AG10803 (cell line): ENCODE measurements at regions not wholly inside any gene's neighbourhood (a gene's known extent, or its start where the extent isn't known, plus 50 kb on each side); places are given as distances from the start of the nearest gene placed in this dataset.

ENCODE experiments used
- DNase-seq: peaks from one replicate; pipeline ENCODE4 v3.0.0; 2010; ENCODE audit warnings: low read depth
- H3K4me3 ChIP-seq: 2 replicates; pipeline ENCODE4 v1.5.1; 2011; ENCODE audit warnings: mild to moderate bottlenecking, low read length, control low read depth
- TF ChIP-seq, protein P1 (sequence below): conservative IDR thresholded peaks from 2 replicates; pipeline ENCODE4 v1.5.1; 2011; ENCODE audit warnings: mild to moderate bottlenecking, low read length, control low read depth, inconsistent platforms

DNA sequence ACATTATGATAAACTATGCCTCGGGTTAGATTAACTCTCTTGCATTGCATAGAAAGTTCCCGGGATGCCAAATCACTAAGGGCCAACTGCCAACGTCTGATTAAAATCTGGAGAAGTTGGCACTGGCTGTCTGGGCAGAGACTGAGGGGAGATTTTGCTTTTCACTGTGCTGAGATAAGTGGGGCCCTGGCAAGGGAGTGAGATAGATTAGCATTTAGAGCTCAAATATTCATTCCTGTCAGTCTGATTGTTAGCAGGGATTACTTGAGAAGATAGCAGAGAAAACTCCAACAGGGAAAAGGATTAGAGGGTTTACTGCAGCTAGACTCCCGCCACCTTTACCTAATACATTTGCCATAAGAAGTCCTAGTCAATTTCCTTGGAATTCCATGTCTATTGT lies 714.1 kb upstream of the CHRM3 start:
- no peak for DNase-seq
- no peak overlapping the region for H3K4me3 ChIP-seq
- TF ChIP-seq, protein P1, sequence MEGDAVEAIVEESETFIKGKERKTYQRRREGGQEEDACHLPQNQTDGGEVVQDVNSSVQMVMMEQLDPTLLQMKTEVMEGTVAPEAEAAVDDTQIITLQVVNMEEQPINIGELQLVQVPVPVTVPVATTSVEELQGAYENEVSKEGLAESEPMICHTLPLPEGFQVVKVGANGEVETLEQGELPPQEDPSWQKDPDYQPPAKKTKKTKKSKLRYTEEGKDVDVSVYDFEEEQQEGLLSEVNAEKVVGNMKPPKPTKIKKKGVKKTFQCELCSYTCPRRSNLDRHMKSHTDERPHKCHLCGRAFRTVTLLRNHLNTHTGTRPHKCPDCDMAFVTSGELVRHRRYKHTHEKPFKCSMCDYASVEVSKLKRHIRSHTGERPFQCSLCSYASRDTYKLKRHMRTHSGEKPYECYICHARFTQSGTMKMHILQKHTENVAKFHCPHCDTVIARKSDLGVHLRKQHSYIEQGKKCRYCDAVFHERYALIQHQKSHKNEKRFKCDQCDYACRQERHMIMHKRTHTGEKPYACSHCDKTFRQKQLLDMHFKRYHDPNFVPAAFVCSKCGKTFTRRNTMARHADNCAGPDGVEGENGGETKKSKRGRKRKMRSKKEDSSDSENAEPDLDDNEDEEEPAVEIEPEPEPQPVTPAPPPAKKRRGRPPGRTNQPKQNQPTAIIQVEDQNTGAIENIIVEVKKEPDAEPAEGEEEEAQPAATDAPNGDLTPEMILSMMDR = no peak

DNA sequence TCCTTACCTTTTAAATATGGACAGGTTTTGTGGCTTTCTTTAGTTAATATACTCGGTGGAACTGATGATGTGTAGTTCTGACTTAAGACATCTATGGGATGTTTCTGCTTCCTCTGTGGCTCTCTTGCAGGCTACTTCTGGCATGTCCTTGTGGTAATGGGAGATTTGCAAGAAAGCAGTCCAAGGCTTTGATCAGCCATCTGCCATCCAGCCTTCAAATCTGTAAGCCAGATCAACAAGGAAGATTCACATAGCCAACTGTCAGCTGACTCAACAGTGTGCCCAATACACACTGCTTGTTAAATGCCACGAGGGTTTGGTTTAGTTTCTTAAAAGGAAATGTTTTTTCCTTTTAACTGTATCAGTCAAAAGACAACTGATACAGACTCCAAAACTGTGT lies 722.2 kb upstream of the CHRM3 start:
- TF ChIP-seq, protein P1 = no peak
- no peak for DNase-seq
- no peak overlapping the region for H3K4me3 ChIP-seq

DNA sequence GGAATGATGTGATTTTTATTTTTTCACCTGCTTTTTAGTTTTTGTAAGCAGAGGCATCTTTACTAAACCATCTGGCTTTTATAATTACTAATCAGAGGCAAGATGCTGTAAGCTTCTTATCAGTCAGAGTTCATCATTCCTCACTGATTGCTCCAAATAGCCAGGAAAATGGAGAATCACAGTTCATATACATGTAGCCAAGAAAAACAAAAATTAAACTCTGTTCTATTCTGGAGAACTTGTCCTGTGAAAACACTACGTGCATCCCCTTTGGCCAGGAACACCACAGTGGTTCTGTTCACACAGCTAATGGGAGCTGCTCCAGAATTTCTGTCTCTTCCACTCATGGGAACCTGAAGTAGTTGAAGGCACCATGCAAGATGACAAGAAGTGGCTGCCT lies 725.5 kb upstream of the CHRM3 start:
- no peak for DNase-seq
- no peak overlapping the region for H3K4me3 ChIP-seq
- TF ChIP-seq, protein P1 = no peak

DNA sequence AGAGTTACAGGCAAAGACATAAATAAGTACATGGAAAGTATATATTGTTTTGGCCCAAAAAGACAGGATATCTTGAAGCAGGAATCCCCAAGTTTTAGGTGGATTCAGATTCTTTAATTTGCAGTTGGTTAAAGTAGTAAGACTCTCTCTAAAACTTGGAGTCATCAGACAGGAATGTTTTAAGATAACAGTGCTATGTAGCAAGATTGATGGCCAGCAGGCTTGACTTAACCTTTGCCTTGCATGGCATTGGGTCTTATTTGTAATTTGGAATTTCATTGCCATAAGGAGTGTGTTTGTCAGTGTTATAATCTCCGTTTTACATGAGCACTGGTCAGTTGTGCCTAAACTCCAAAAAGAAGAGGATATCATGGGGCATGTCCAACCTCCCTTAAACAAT lies 727.6 kb upstream of the CHRM3 start:
- peak; percentile 11 for DNase-seq
- no peak overlapping the region for H3K4me3 ChIP-seq
- TF ChIP-seq, protein P1 = no peak

DNA sequence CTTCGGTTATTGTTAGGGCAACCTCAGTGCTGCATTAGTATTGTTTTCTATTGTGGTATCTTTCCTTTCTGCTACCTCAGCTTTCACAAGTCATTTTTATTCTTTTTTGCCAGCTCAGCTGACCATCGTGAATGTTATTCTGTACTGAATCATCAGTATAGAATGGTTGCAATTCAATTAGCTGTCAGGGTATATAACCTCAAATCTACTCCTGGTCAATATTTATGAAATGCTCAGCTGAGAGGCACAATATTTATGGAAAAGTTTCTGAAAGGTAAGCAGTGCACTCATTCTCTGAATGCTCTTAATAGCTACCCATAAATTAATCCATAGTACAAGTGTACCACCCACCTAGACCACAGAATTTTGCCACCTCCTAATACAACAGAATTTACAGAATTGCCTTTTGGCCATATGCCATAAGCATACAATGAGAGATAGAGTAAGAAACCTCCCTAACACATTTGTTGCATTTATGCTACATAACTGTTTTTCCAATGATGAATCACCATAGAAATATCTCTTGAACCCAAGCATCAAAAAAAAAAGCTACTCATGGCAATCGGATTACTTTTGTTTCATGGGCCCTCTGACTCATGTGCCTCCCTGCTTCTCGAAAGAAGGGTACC lies 732.6 kb upstream of the CHRM3 start:
- TF ChIP-seq, protein P1 = no peak
- H3K4me3 ChIP-seq = no peak overlapping the region
- peak; percentile 53 for DNase-seq

DNA sequence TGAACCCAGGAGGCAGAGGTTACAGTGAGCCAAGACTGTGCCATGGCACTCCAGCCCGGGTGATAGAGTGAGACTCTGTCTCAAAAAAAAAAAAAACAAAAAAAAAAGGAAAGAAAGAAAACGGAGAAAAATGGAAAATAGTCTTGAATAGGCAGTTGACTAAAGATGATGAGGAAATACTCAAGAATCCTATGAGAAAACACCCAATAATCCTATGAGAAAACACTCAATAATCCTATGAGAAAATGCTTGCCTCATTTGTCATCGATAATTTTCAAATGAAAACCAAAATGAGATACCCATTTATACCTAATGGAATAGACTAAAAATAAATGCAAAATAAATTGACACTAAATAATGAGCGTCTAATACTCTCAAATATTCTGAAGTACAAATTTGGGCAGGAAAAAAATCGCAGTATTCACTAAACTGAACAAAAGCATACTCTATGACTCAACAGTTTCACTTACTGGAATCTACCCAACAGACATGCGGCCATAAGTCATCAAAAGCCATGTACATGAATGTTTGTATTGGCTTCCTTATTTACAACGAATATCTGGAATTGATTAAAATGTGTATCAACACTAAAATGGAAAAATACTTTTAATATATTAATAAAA lies 733.9 kb upstream of the CHRM3 start:
- H3K4me3 ChIP-seq = no peak overlapping the region
- TF ChIP-seq, protein P1 = no peak
- peak; percentile 57 for DNase-seq

DNA sequence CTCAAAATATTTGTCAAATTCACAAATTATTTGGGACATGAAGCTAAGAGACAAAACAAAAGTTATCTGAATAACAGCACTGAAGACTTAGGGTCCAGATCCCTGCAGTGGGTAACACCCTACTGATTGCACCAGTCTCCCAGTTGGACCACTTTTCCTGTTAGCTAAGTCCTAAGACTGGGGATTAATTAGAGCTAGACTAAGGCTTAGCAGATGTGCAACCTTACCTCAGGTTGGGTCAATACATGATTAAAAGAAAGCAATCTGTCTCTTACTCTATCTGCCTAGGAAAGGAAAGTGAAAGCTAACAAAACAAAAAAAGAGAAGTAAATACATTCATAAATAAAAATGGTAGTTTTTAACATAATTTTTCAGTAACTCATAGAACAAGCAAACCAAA lies 737.2 kb upstream of the CHRM3 start:
- TF ChIP-seq, protein P1 = no peak
- no peak overlapping the region for H3K4me3 ChIP-seq
- no peak for DNase-seq
